ENCODE measurements at regions not wholly inside any gene's neighbourhood (a gene's known extent, or its start where the extent isn't known, plus 50 kb on each side); places are given as distances from the start of the nearest gene placed in this dataset.

- POLR2A ChIA-PET = no interaction called here
- TF ChIP-seq ARNT (IDR thresholded peaks at IDR 0.05) (no peak), SP1 (IDR thresholded peaks at IDR 0.05) (no peak), SUZ12 (IDR thresholded peaks at IDR 0.05) (no peak), L3MBTL2 (conservative IDR thresholded peaks at IDR 0.05) (no peak), ELF4 (IDR thresholded peaks at IDR 0.05) (no peak)
- TF ChIP-seq, protein P1, sequence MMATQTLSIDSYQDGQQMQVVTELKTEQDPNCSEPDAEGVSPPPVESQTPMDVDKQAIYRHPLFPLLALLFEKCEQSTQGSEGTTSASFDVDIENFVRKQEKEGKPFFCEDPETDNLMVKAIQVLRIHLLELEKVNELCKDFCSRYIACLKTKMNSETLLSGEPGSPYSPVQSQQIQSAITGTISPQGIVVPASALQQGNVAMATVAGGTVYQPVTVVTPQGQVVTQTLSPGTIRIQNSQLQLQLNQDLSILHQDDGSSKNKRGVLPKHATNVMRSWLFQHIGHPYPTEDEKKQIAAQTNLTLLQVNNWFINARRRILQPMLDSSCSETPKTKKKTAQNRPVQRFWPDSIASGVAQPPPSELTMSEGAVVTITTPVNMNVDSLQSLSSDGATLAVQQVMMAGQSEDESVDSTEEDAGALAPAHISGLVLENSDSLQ (IDR thresholded peaks at IDR 0.05) = no peak
- CTCF ChIA-PET = interaction anchor here (0.5 kb wide), 1 partner anchor 505 kb away, joined by 3 read pairs; no protein-coding TSS in a partner anchor
- no peak for DNase-seq (ENCODE audit: extremely low spot score)
These were observed 83.1 kb downstream of the FAS start for GRCh38 chr10:89073719-89074118.

DNA sequence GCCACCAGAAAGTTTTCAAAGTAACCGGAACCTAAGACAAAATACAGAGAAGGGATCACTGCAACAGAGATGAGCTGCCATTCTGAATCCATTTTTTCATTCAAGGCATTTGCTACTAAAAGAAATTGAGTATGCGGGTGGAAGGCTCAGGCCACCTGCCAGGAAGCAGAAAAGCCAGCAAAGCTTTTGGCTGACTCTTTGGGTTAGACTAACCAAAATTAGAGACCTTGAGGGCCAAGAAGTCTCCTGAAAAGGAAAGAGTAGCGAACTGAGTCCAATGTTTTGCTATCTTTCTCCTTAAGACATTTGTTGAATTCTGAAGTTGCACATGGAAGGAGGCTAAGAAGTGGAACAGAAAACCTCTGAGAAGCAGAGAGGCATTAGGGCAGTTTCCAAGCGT lies 79.0 kb downstream of the FAS start:
- TF ChIP-seq FOXA1 (IDR thresholded peaks at IDR 0.05) = no peak
- TF ChIP-seq FOXK2 (IDR thresholded peaks at IDR 0.05) = no peak
- TF ChIP-seq CTBP1 (IDR thresholded peaks at IDR 0.05; ENCODE audit: borderline replicate concordance) = no peak
- no peak for TF ChIP-seq BHLHE40 (IDR thresholded peaks at IDR 0.05; ENCODE audit: borderline replicate concordance)
- no peak for TF ChIP-seq LEF1 (IDR thresholded peaks at IDR 0.05; ENCODE audit: borderline replicate concordance)
- TF ChIP-seq, protein P1 (IDR thresholded peaks at IDR 0.05) = no peak
- no peak for TF ChIP-seq SP1 (IDR thresholded peaks at IDR 0.05)
- no peak for TF ChIP-seq SUZ12 (IDR thresholded peaks at IDR 0.05)
- TF ChIP-seq L3MBTL2 (conservative IDR thresholded peaks at IDR 0.05) = no peak
- TF ChIP-seq ARNT (IDR thresholded peaks at IDR 0.05) = no peak
- no peak for TF ChIP-seq ZNF384 (IDR thresholded peaks at IDR 0.05)
- no peak for TF ChIP-seq TARDBP (IDR thresholded peaks at IDR 0.05)
- no peak for TF ChIP-seq FOXM1 (IDR thresholded peaks at IDR 0.05; ENCODE audit: borderline replicate concordance)
- DNase-seq (ENCODE audit: extremely low spot score) = no peak
- POLR2A ChIA-PET = no interaction called here
- CTCF ChIA-PET = interaction anchor here (1.0 kb wide), 1 partner anchor 16 kb away, joined by 3 read pairs; no protein-coding TSS in a partner anchor

Measured in HEK293T (cell line).